Activated naive CD8-positive, alpha-beta T cell treated with anti-CD3 and anti-CD28 coated beads for 36 hours (primary cell): ENCODE measurements at regions not wholly inside any gene's neighbourhood (a gene's known extent, or its start where the extent isn't known, plus 50 kb on each side); places are given as distances from the start of the nearest gene placed in this dataset.
"Not testable (repeated sequence)": the region's sequence is repeated elsewhere in the genome, so short reads cannot be mapped to it uniquely, and the experiment has no call there.

Experiments used
- DNase-seq: peaks from one replicate; pipeline ENCODE4 v3.0.0; 2021
- H3K27ac Mint-ChIP-seq: one replicate; pipeline ENCODE4 v1.8.0; 2022; ENCODE audit warnings: mild to moderate bottlenecking, moderate library complexity, mixed read lengths
- H3K27me3 Mint-ChIP-seq: one replicate; pipeline ENCODE4 v1.8.0; 2022; ENCODE audit warnings: mild to moderate bottlenecking, mixed read lengths
- H3K36me3 Mint-ChIP-seq: one replicate; pipeline ENCODE4 v1.8.0; 2021; ENCODE audit warnings: mild to moderate bottlenecking, mixed read lengths
- H3K4me1 Mint-ChIP-seq: one replicate; pipeline ENCODE4 v1.8.0; 2021; ENCODE audit warnings: mixed read lengths
- H3K4me3 Mint-ChIP-seq: one replicate; pipeline ENCODE4 v1.8.0; 2022; ENCODE audit warnings: mild to moderate bottlenecking, moderate library complexity, mixed read lengths
- H3K9me3 Mint-ChIP-seq: one replicate; pipeline ENCODE4 v1.8.0; 2022; ENCODE audit warnings: mixed read lengths

DNA sequence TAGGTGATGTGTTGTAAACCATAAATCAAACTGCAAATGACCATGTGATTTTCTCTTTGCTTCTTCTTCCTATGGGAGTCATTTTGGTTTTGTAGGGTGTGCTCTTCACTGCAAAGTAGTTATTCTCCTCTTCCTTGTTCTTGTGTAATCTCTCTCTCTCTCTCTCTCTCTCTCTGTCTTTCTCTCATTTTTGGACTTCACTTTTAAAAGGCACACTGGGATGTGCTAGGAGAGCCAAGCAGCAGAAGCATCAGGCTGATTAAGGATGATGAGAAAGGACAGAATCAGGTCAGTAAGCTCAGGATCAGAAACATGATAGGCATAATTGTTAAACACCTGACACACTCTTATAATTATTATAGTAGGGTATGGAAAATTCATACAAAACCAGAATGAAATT is 505.3 kb upstream of the ZNF608 start:
- no peak overlapping the region for H3K27ac Mint-ChIP-seq
- H3K4me1 Mint-ChIP-seq = no peaks in the 10 kb centered on the region
- peaks cover 13% of the 10 kb centered on the region for H3K9me3 Mint-ChIP-seq
- no peak overlapping the region for H3K4me3 Mint-ChIP-seq
- DNase-seq = no peak
- no peaks in the 10 kb centered on the region for H3K27me3 Mint-ChIP-seq
- no peaks in the 10 kb centered on the region for H3K36me3 Mint-ChIP-seq

DNA sequence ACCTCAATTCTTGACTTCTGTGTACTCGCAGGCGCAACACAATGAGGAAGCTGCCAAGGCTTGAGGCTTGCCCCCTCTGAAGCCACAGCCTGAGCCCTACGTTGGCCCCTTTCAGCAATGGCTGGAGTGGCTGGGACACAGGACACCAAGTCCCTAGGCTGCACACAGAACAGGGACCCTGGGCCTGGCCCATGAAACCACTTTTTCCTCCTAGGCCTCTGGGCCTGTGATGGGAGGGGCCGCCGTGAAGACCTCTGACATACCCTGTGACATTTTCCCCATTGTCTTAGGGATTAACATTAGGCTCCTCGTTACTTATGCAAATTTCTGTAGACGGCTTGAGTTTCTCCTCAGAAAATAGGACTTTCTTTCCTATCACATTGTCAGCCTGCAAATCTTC is 507.2 kb upstream of the ZNF608 start:
- H3K36me3 Mint-ChIP-seq, DNase-seq, H3K27ac Mint-ChIP-seq, H3K27me3 Mint-ChIP-seq, H3K4me3 Mint-ChIP-seq, H3K4me1 Mint-ChIP-seq: not testable (repeated sequence)
- H3K9me3 Mint-ChIP-seq = peaks cover 11% of the 10 kb centered on the region

DNA sequence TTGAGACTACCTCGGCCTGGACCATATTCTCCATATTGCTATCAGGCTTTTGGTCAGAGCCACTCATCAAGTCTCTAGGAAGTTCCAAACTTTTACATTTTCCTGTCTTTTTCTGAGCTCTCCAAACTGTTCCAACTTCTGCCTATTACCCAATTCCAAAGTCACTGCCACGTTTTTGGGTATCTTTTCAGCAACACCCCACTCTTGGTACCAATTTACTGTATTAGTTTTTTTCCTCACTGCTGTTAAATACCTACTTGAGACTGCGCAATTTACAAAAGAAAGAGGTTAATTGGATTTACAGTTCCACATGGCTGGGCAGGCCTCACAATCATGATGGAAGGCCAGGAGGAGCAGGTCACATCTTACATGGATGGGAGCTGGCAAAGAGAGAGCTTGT is 507.8 kb upstream of the ZNF608 start:
- no peak overlapping the region for H3K27ac Mint-ChIP-seq
- no peaks in the 10 kb centered on the region for H3K36me3 Mint-ChIP-seq
- no peak overlapping the region for H3K4me3 Mint-ChIP-seq
- no peak for DNase-seq
- H3K27me3 Mint-ChIP-seq = no peaks in the 10 kb centered on the region
- H3K9me3 Mint-ChIP-seq = peaks cover 11% of the 10 kb centered on the region
- H3K4me1 Mint-ChIP-seq = no peaks in the 10 kb centered on the region

DNA sequence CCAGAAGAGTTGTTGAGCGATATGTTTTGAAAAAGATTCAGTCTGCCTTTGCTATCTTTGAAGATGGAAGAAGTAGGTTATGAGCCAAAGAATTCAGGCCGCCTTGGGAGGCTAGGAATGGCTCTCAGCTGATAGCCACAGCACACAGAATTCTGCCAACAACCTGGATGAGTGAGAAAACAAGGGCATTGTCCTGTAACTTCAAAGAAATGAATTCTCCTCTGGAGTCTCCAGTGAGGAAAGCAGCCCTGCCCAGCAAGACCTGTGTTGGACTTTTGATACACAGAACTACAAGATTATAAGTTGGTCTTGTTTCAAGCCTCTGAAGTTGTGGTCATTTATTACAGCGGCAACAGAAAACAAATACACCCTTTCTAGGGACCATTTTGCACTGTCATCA is 509.9 kb upstream of the ZNF608 start:
- no peak overlapping the region for H3K4me3 Mint-ChIP-seq
- no peak for DNase-seq
- H3K4me1 Mint-ChIP-seq = no peaks in the 10 kb centered on the region
- H3K36me3 Mint-ChIP-seq = no peaks in the 10 kb centered on the region
- H3K9me3 Mint-ChIP-seq = peaks cover 10% of the 10 kb centered on the region
- no peak overlapping the region for H3K27ac Mint-ChIP-seq
- H3K27me3 Mint-ChIP-seq = no peaks in the 10 kb centered on the region

DNA sequence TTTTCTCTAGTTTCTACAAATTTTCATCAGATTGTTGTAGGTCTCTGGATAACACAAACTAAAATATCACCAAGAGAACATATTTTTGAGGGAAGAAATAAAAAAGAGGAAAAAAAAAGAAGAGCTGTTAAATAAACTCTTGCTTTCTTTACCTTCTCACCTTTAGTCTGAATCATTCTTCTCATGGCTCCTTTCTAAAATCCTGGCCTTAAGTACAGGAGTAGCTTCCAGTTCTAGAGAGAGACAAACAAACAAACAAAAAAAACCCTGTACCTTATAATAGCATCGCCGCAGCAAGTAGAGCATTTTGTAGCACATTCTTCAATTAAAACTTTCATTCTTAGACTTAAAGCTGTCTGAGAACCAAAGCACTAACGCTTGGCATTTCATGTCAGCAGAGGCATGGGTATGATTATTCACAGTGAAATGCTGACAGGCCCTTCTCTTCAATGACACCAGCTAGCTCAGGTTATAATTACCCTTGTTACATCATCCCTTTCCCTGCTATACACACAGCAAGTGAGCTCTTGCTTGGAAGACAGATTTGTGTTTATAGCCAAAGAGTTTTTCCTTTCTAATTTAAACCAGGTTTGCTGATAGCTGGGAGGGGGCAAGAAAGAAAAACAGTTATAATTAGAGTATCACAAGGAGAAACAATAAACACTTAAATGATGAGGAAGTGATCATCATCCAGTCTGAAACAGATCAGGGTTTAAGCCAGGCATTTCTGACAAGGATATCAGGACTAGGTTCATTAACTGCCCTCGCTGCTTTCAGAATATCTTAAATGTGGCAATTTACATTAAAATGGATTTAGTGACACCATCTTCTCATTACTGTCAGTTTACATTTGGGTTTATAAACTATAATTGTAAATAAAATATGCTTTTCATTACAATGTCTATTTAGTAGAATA is 510.9 kb upstream of the ZNF608 start:
- no peak for DNase-seq
- Mint-ChIP-seq H3K4me3 (no peak overlapping the region), H3K27me3 (no peaks in the 10 kb centered on the region), H3K27ac (no peak overlapping the region), H3K36me3 (no peaks in the 10 kb centered on the region), H3K9me3 (peaks cover 10% of the 10 kb centered on the region), H3K4me1 (no peaks in the 10 kb centered on the region)

DNA sequence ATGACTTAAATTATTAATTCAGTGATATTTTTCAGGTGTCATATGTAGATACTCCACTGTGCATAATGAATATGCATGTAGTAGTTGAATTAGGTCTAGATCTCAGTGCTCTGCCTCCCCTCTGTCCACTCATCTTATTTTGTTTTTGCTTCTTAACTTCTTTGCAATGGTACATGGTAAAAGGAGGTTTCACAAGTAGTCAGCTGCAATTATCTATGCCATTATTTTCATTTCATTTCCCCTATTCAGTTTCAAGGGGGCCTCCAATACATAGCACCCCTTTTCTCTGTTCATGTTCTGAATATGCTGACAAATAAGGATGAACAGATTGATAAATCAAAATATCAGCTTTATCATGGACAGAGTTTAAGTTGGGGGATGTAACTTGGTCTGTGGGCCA is 511.6 kb upstream of the ZNF608 start:
- no peak for DNase-seq
- no peak overlapping the region for H3K27ac Mint-ChIP-seq
- peaks cover 9% of the 10 kb centered on the region for H3K9me3 Mint-ChIP-seq
- H3K4me3 Mint-ChIP-seq = no peak overlapping the region
- no peaks in the 10 kb centered on the region for H3K4me1 Mint-ChIP-seq
- H3K27me3 Mint-ChIP-seq = no peaks in the 10 kb centered on the region
- no peaks in the 10 kb centered on the region for H3K36me3 Mint-ChIP-seq

DNA sequence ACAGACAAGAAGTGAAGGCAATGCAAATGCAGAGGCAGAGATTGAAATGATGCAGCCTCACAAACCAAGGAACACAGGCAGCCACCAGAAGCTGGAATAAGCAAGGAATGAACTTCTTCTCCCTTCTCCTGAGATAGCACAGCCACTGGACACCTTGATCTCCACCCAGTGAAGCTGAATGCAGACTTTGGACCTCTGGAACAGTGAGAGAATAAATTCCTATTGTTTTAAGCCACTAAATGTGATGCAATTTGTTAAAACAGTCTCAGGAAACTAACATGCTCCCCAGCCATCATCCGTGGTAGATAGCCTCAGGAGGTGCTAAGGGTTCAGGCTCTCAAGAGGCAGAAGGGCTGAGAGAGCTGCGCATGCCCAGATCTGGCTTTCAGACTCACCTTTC is 512.2 kb upstream of the ZNF608 start:
- Mint-ChIP-seq H3K27ac (no peak overlapping the region), H3K9me3 (peaks cover 9% of the 10 kb centered on the region), H3K4me1 (no peaks in the 10 kb centered on the region), H3K36me3 (no peaks in the 10 kb centered on the region), H3K27me3 (no peaks in the 10 kb centered on the region), H3K4me3 (no peak overlapping the region)
- no peak for DNase-seq

DNA sequence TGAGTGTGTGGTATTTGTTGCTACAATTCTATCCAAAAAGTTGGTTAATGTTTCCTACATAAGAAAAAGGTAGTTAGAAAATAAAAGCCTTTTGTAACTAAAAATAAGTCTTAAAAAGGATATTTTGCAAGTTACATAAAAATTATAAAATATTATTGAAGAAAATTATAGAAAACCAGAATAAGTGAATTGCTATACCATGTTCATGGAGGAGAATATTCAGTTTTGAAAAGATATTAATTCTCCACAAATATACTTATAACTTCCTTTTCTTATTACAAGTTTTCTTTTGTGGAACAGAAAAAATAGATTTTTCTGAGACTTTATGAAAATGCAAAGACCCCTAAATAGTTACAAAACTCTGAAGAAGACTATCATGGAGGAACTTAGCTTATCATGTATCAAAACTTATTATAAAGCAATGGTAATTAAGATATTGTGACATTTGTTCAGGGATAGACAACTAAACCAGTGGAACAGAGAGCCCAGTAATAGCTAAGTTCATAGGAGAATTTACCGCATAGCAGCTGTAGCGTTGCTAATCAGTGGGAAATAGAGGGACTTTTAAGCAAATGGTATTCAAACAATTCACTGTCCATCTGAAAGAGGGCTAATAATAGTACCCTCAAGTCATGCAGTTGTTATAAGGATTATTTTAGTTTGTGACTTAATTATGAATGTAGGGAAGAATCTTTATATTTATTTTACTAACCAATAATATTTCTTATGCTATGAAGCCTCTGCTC is 515.2 kb upstream of the ZNF608 start:
- Mint-ChIP-seq H3K36me3 (no peaks in the 10 kb centered on the region), H3K27me3 (no peaks in the 10 kb centered on the region), H3K4me3 (no peak overlapping the region), H3K27ac (no peak overlapping the region), H3K4me1 (no peaks in the 10 kb centered on the region), H3K9me3 (peaks cover 5% of the 10 kb centered on the region)
- no peak for DNase-seq

DNA sequence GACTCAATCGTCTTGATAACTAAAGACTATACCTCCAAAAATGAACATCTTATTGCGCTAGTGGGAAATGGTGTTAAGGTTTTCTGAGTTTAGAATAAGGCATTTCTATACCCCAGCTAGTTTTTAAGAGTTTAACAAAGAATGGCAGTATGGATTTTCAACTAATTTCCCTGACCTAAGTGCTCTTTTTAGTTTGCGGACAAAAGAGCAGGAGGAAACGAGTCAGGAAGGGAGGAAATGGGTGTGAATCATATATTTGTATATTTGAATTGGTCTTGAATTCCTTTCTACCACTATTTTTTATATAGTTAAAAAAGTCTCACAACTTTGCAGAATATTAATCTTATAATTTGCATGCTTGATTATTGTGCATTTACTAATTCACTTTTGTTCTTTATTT is 516.3 kb upstream of the ZNF608 start:
- no peaks in the 10 kb centered on the region for H3K4me1 Mint-ChIP-seq
- H3K27ac Mint-ChIP-seq = no peak overlapping the region
- DNase-seq = no peak
- no peaks in the 10 kb centered on the region for H3K27me3 Mint-ChIP-seq
- H3K36me3 Mint-ChIP-seq = no peaks in the 10 kb centered on the region
- H3K4me3 Mint-ChIP-seq = no peak overlapping the region
- peaks cover 5% of the 10 kb centered on the region for H3K9me3 Mint-ChIP-seq

DNA sequence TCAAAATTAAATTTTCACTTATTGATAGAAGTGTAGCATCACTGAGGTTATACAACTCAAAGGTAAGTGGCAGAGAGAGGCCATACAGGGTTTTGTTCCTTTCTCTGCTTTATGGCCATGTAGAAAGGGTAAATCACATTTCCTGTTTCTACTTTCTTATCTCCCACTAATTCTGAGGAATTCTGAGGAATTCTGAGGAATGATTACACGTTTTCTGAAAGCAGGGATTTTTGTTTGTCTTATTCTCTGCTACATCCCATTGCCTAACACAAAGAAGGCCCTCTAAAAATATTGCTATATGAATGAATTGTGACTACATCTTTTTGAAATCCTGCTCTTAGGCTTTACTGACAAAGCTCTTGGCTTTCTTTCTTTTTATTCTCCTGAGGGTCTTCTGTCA is 516.9 kb upstream of the ZNF608 start:
- Mint-ChIP-seq H3K36me3 (no peaks in the 10 kb centered on the region), H3K9me3 (peaks cover 6% of the 10 kb centered on the region)

DNA sequence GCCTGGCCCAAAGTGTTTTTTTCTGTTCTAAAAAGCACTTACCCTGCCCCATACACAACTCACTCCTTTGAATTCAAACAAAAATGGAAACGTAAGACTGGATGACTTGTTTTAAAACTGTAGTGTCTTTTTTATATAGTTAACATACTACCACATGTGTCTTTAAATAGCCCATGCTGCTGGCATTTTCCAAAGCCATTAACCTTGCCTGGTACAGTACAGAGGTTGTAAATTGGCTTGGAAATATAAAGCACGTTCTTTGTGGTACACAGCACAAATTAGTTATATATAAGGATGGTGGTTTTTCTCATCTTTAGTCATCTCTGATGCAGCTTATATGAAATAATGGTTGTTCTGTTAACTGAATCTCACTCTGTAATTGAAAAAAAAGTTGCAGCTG is 519.7 kb upstream of the ZNF608 start:
- Mint-ChIP-seq H3K9me3 (peaks cover 5% of the 10 kb centered on the region), H3K4me1 (no peaks in the 10 kb centered on the region), H3K36me3 (no peaks in the 10 kb centered on the region), H3K27ac (no peak overlapping the region), H3K27me3 (no peaks in the 10 kb centered on the region), H3K4me3 (no peak overlapping the region)
- DNase-seq = no peak

More for the DNA sequence above, 516.9 kb upstream of the ZNF608 start:
- no peaks in the 10 kb centered on the region for H3K4me1 Mint-ChIP-seq
- no peak overlapping the region for H3K4me3 Mint-ChIP-seq
- H3K27ac Mint-ChIP-seq = no peak overlapping the region
- no peaks in the 10 kb centered on the region for H3K27me3 Mint-ChIP-seq
- DNase-seq = no peak

DNA sequence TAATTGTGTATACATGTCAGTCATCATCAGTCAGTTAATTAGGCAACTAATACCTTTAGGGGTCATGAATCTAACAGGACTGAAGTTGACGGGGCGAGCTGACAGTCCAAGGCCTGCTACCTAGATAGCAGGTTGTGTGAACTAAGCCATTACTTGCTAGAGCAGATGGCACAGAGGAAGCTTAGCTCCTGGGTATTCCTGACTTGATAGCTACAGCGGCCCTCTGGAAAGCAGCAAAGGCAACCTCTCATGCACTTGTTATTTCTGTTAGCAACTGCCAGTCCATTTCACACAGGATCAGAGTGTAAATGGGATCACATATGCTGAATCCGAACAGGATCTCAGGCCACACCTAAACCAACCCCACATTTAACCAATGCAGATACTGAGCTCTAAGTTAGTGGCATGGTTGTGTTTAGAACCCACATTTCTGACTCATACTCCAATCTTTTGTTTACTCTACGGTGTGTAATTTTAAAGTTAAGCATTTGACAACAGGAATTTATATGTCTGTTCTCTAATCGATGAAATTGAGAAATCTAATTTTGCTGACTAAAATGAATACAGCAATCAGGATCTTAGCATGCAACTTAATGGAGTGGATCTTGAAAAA is 521.3 kb upstream of the ZNF608 start:
- Mint-ChIP-seq H3K27ac (no peak overlapping the region), H3K9me3 (peaks cover 5% of the 10 kb centered on the region), H3K4me3 (no peak overlapping the region), H3K36me3 (no peaks in the 10 kb centered on the region), H3K4me1 (no peaks in the 10 kb centered on the region), H3K27me3 (peaks cover 7% of the 10 kb centered on the region)
- no peak for DNase-seq

DNA sequence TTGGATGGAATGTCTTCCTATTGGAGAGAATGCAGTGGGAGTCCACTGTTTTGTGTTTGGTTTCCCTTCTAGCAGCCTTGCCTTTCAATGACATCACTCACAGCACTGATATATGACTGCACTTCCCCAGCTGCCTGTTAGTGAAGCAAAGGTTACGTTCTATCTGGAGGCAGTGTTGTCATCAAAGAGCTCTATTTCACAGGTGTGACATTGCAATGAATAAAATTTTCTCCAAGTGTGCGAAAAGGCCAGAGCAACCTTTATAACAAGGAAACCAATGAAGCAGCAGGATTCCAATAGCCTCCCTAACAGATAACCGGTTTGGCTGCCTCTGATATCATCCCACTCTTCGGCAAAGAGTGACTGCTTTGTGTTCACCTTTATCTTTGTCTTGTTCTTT is 523.5 kb upstream of the ZNF608 start:
- Mint-ChIP-seq H3K36me3 (no peaks in the 10 kb centered on the region), H3K27me3 (peaks cover 7% of the 10 kb centered on the region), H3K4me1 (no peaks in the 10 kb centered on the region), H3K4me3 (no peak overlapping the region), H3K9me3 (peaks cover 5% of the 10 kb centered on the region), H3K27ac (no peak overlapping the region)
- DNase-seq = no peak

DNA sequence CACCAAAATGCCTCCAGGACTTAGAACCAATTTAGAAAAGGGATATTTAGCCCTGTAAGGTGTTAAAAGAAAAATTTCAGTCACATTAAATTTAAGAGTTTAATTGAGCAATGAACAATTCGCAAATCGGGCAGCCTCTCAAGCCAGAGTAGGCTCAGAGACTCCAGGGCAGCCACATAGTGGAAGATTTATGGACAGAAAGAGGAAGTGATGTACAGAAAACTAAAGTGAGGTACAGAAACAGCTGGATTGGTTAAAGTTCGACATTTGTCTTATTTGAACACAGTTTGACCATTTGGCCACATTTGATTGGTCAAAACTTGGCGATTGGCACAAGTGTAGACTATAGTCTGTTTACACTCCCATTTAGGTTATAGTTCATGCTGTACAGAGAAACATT is 525.9 kb upstream of the ZNF608 start:
- peaks cover 7% of the 10 kb centered on the region for H3K27me3 Mint-ChIP-seq
- peaks cover 1% of the 10 kb centered on the region for H3K9me3 Mint-ChIP-seq
- H3K4me3 Mint-ChIP-seq = no peak overlapping the region
- no peak overlapping the region for H3K27ac Mint-ChIP-seq
- H3K36me3 Mint-ChIP-seq = no peaks in the 10 kb centered on the region
- H3K4me1 Mint-ChIP-seq = no peaks in the 10 kb centered on the region
- no peak for DNase-seq

DNA sequence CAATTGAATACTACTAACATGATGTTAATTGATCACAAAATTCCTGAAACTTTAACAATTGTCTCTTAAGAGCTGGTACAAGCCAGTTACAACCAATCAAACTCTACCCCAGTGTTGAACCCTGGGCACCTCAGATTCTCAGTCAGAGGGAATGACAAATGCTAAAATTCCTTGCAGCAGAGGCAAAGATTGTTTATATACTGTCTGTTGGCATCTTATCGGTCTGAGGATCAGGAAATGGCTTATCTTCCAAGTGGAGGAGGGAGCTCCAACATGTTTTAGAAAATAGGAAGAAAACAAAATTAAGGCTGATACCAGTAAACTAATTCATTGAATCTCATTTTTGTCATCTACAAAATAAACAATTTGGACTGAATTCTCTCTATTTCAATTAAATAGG is 527.8 kb upstream of the ZNF608 start:
- H3K4me1 Mint-ChIP-seq = no peaks in the 10 kb centered on the region
- no peaks in the 10 kb centered on the region for H3K9me3 Mint-ChIP-seq
- H3K27ac Mint-ChIP-seq = no peak overlapping the region
- peaks cover 7% of the 10 kb centered on the region for H3K27me3 Mint-ChIP-seq
- no peaks in the 10 kb centered on the region for H3K36me3 Mint-ChIP-seq
- no peak overlapping the region for H3K4me3 Mint-ChIP-seq
- DNase-seq = no peak
